ENCODE measurements at regions not wholly inside any gene's neighbourhood (a gene's known extent, or its start where the extent isn't known, plus 50 kb on each side); places are given as distances from the start of the nearest gene placed in this dataset.
"Not testable (repeated sequence)": the region's sequence is repeated elsewhere in the genome, so short reads cannot be mapped to it uniquely, and the experiment has no call there.

DNA sequence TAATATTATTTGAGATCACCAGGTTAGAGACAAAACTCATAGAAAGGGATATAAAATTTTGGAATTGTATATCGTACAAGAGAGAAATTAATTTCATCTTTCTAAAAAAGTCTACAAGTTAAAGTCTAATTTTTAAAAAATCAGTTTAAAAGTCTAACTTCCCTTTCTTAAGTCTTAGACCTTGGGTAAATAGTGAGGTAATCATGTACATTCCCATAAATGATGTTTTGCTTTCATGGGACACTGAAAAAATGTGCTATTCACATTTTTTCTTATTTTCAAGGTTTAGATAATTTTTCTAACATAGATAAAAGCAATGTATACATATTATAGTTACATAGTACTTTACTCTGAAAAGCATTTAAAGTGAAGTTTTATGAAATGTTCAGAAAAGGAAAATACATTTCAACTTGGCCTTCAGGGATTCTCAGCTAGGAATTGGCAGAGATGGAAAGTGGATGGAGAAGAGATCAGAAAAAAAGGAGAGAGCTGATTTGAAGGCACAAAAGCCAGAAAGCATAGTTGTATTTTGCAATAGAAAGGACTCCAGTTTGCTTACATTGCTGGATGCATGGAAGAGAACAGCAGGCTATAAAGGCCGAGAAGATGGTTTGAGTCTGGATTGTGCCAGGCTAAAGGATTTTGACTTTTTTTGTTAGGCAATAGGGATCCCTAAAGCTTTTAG, 194.0 kb downstream of the CASP12 start:
- no peak for DNase-seq (ENCODE audit: low read depth in 2 of 2)

DNA sequence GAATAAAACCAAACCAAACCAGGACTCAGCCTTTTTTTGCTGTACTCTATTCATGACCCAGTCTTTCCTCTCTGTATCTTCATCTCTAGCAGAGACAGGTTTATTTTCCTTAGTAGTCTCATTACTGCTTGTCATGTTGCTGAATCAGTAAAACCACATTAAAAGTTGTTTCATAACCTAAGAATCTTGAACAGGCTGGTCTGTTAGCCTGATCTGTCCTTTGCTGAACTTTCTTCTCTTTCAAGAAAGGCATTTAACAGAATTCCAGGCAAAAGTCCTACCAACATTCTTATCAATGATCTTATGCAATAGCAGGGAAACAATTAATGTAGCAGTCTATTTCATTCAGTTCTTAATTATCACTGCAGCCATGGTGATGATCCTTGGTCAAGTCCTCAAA, 197.7 kb downstream of the CASP12 start:
- DNase-seq (ENCODE audit: low read depth in 2 of 2) = no peak

DNA sequence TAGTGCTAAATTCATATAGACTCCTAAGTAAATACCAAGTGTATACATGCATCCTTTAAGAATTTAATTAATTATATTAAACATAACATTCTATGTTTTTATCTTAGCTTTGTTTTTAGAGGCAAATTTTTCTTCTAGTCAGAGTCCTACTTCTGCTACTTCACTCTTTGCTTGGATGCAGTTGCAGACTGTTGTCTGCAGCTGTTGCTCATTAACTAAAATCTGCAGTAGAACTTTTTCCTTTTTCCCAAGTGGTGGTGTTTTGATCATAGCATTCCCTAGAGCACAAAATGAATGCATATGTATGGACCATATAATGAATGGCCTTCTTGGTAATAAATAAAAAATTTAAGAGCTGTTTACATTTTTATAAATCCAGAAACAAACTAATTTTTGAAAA, 198.3 kb downstream of the CASP12 start:
- no peak for DNase-seq (ENCODE audit: low read depth in 2 of 2)

DNA sequence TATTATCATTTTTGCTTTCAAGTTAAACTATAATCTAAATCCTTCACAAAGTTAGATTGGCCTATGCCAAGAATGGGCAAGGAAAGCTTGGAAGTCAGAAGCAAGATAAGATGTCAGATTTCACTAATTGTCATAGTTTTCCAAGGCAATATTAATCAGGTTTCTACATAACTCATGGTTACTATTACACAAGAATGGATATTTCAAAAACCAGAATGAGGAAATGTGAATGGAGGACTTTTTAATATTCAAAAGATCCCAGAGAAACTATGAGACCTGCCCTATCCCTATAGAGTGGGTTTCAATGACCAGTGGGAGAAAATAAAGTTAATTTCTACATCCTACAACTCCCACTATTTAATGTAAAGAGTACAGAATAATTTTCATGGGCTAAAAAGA, 203.2 kb downstream of the CASP12 start:
- no peak for DNase-seq (ENCODE audit: low read depth in 2 of 2)

DNA sequence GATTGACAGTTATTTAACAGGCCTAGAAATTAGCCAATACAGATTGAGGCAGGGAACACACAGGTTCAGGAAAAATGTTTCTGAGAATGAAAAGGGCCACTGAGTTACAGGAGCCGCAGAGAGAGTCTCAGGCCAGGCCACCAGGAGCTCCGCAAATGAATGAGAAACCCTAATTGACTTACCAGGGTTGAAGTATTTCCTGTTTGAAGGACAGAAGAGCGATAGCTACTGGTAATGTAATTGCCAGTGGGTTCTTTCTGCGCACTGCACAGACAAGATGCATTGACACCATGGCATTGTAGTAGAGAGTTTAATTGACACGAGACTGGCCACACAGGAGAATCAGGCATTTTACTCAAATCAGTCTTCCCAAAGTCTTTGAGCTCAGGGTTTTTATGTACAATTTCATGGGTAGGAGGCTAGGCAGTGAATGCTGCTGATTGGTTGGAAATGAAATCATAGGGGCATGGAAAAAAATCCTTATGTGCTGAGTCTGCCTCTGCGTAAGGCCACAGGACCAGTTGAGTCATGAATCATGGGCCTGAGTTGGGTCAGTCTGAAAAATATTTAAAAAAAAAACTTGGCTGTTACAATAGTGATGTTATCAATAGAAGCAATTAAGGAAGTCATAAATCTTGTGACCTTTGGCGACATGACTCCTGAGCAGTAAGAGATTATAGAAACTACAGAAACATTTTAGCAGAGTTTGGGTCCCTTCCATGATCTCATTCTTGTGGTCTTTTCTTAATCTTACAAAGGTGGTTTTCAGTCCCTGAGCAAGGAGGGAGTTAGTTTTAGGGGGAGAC, 203.8 kb downstream of the CASP12 start:
- no peak for DNase-seq (ENCODE audit: low read depth in 2 of 2)

DNA sequence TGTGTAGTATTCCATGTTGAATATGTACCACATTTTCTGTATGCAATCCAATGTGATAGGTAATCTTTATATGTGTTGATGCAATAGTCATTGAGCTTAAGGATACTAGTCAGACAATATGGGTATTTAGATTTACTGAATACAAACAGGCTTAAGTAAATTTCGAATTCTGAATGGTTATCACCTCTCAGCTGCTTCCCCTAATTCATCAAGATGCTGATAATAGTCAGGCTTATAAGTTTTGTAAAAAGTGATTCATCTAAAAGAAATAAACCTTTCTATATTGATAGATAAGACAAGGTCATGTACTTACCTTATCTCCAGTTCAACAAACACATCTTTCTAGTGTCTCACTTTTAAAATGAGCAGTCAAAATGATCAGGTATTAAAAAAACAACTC, 205.5 kb downstream of the CASP12 start:
- DNase-seq (ENCODE audit: low read depth in 2 of 2) = no peak

DNA sequence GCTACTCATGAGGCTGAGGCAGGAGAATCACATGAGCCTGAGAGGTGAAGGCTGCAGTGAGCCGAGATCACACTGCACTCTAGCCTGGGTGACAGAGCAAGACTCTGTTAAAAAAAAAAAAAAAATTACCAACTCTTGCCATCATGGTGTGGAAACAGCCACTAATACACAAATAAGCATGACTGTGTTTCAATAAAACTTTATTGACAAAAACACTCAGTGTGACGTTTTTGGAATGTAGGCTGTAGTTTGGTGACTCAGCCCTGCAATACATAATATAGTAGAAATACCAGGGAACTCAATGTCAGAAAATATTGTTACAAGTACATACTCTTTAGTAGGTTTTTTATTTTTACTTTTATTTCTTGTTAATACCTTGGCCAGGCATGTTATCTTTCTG, 207.1 kb downstream of the CASP12 start:
- DNase-seq (ENCODE audit: low read depth in 2 of 2) = no peak

DNA sequence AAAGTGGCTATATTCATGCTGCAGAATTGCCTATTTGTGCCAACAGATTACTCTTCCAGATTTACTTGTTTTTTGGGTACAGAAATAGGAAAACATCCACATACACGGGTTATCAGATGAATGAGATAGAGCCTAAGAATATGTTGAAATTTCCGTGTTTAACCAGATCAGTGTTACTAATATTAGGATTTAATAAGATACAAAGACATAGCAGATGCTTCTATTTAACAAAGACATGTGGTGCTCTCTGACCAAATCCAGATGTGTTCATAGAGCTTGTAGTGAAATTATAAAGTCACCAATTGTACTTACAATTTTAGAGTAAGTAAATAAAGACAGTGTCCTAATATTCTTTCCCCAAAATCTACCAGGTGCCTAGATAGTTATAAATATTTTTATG, 208.0 kb downstream of the CASP12 start:
- no peak for DNase-seq (ENCODE audit: low read depth in 2 of 2)

DNA sequence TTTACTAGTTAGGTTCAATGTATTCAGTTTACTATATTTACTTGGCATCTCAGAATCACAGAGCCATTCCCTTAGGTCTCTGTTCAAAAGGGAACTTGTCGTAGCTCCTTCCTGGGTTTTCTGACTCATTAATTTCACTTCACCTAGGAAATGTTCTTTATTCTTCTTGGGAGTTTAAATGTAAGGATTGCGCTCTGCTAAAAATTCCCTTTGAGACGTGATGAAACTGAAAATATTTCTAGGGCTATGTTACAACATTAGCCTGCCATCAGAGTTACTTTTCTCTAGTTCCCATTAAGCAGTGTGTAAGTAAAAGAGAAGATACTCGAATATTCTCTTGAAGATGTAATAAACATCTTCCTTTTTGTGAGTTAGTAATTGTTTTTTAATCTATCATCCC, 209.5 kb downstream of the CASP12 start:
- no peak for DNase-seq (ENCODE audit: low read depth in 2 of 2)

DNA sequence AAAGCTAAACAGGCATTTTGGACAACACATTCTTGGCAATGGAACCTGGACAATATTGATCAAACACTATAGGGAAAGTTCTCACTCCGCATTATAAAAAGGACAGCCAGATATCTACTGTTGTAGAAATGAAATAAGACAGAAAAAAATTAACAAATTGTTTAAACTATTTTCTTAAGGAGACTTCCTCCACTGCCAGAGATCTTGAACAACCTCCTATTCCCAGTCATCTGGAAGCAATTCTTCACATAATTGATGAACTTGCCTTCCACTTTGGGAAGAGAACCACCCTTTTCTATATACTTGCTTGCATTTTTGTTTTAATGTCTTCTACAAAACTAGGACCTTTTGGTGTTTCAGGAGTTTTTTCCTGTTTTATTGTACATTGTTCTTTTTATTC, 216.1 kb downstream of the CASP12 start:
- DNase-seq (ENCODE audit: low read depth in 2 of 2) = no peak

DNA sequence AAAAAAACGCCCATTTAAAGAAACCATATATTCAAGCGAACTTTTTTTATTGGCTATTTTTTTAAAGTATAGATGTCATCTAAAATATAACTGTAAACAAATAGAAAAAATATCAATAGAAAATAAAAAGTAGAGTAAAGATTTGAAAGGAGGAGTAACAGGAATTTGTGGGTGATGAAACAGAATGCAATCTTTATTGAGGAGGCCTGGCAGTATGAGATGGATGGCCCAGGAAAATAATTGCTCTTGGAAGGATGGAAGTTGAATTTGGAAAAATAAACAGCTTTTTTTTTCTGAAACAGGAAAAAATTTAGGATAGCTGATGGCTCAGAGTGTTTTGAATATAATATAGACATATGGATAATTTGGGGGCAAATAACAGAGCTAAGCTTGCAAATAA, 219.0 kb downstream of the CASP12 start:
- no peak for DNase-seq (ENCODE audit: low read depth in 2 of 2)

DNA sequence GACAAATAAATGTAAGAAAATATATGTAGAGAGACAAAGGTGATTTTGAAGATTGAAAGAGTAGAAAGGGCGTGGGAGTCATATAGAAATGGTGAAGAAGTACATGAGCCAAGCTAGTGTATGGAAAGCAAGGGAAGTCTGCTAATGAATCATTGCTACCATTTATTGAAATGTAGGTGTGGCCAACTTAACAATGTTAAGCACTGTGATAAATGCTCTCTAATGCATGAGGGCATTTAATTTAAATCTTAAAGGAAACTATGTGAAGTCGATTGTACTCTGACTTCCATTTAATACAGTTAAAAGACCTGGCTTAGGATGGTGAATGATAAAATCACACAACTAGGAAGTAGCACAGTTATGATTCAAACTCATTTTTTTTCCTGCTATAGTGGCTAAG, 219.9 kb downstream of the CASP12 start:
- no peak for DNase-seq (ENCODE audit: low read depth in 2 of 2)

DNA sequence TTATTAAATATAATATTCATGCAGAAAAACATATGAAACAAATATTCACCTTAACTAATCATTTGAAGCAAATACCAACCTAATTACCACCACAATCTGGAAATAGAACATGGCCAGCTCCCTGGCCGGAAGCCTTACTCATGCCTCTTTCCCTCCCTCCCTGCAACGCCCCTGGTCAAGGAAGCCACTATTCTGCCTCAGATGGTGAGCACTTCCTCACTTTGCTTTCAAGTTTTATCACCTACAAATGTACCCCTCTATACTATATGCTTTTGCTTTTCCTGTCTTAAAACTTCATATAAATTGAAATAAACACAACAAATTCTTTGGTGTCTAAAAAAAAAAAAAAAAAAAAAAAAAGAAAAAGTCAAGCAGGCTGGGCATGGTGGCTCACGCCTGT, 221.2 kb downstream of the CASP12 start:
- not testable (repeated sequence) for DNase-seq (ENCODE audit: low read depth in 2 of 2)

DNA sequence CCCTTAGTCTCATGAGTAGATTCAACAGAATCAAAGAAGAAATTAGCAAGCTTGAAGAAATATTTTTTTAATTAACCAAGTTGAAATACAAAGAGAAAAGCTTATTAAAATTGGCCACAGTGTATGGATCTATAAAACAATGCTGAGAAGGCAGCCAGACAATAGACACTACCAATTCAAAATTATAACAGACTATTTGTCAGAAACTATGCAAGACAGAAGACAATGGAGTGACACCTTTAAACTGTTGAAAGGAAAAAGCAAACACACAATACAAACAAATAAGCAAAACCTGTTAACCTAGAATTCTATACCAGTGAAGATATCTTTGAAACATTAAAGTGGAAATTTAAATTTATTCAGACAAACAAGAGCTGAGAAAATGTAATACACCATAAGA, 225.4 kb downstream of the CASP12 start:
- no peak for DNase-seq (ENCODE audit: low read depth in 2 of 2)

DNA sequence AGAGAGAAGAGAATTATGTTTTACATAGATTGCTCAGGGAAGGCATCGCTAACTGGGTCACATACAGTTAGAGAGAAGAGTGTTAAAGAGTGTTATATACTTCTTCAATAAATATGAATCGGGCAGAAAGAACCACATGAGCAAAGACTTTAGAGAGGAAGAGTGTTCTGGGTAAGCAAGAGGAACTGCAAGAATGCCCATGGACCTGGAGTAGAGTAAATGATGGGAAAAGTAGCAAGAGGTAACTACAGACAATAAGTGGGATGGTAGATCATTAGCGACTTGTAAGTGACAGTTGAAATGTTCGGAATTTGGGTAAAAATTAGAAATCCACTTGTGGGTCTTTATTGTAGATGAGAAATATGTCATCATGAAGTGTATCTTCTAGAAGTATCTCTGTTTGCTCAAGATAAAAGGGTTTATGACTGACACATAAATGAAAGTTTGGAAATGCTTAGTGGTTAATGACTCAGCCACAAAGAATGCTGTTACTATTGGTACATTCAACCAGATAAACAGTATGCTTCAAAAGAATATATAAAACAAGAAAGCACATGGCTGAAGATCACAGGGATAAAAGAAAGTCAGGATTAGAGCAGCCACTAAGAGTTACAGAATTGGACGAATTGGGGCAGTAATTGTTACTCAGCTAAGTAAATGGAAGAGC, 229.3 kb downstream of the CASP12 start:
- DNase-seq (ENCODE audit: low read depth in 2 of 2) = no peak

DNA sequence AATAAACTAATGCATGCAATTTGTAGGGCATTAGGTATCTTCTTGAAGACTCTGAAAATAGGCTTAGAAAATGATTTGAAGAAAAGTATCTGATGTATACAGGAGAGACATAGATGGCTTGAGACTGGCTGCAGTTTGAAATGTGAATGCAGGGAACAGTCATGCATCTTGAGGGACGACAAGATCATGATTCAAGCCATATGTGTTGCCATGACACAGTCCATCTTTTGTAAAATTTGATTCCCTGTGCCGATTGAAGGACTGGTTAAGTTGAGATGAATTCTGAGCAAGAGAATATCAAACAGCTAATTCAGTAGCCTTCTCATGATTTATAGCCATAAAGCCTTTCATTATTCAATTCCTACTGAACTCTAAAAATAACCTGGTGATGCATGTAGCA, 231.6 kb downstream of the CASP12 start:
- no peak for DNase-seq (ENCODE audit: low read depth in 2 of 2)

DNA sequence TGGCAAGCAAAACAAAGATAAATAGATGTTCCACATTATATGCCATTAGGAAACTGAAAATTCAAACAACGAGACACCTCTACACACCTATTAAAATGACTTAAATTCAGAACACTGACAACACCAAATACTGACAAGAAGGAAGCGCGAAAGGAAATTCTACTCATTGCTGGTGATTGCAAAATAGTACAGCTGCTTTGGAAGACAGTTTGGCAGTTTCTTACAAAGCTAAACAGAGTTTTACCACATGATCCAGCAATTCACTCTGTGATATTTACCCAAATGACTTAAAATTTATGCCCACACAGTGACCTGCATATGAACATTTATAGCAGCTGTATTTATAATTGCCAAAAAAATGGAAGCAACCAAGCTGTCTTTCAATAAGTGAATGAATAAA, 232.6 kb downstream of the CASP12 start:
- DNase-seq (ENCODE audit: low read depth in 2 of 2) = no peak

DNA sequence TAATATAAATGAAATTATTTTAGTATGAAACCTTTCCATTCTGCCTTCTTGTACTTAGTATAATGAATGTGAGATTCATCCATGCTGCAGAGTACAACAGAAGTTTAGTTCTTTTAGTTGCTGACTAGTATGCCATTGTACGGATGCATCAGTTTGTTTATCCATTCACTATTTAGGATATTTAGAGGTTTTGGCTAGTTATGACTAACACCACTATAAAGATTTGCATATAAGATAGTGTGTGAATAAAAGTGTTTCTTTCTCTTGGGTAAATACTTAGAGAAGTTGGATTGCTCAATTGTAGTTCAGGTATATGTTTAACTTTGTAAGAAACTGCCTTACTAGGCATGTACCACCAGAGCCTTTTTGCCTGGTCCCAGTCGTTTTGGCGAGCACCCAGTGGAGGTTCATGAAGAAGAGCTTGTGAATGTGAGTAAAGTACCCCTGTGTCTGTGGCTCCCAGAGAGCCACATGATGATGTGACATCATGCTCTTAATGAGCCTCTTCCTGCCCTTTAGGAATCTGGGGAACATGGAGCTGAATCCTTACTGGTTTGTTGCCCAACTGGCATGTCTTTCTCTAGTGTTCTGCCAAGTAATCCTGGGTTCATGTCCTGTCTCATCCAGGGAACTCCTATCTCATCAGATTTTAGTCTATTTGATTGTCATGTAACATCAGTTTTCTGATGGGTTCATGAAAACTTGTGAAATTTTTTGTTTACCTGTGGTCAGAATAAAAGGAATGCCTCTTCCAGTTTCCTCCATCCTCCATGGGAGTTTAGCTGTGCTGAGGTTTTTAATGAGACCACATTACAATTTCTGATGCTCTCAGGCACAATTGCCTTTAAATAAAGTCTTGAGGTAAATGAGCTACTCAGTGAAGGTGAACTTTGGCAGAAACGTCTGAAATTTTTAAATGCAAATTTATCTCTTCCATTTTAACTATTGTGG, 234.8 kb downstream of the CASP12 start:
- no peak for DNase-seq (ENCODE audit: low read depth in 2 of 2)

DNA sequence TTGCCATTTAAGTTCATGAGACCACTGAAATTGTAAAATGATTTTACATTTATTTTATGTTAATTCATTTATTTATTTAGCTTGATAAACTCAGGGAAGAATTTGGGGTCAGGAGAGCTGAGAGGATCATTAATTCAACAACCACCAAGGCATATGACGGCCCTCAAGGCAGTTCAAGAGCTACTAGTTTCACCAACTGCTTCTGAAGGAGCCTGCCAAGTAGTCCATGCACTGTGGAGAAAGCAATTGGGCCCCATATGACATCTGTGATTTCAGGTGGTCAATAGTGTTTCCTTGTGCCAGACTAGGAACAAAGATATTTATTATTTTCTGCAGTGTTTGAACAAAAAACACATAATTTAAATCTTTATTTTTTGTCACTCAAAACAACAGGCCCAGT, 236.4 kb downstream of the CASP12 start:
- no peak for DNase-seq (ENCODE audit: low read depth in 2 of 2)

DNA sequence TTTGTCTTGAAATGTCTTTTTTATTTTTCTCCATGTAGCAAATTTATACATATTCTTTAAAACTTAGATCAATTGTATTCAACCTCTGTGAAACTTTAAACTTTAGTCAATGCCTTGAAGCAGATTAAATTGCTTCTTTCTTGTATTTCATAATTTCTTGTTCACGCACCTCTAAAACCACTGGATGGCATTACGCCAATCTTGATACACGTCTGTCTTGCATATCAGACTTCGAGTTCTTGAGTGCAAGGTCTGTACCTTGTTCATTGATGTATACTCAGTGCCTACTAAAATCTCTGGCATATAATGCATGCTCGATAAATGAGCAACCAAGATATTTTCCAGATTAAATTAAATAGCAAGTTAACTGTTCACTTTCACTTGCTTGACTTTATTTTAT, 236.8 kb downstream of the CASP12 start:
- DNase-seq (ENCODE audit: low read depth in 2 of 2) = no peak

DNA sequence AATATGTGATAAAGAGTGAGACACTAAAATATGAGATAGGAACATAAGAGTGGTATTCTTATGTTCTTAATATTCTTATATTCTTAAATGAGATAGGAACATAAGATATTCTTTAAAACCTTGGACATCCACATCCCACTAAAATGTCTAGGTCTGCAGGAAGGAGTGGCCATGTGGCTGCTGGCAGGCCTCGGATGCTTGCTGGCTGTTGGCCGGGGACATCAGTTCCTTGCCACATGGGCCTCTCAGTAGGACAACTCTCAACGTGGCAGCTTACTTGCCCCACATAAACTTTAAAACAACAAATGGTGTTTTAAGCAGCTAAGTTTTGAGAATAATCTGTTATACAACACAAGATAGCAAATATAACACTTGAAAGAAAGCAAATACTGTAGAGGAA, 240.1 kb downstream of the CASP12 start:
- DNase-seq (ENCODE audit: low read depth in 2 of 2) = no peak

DNA sequence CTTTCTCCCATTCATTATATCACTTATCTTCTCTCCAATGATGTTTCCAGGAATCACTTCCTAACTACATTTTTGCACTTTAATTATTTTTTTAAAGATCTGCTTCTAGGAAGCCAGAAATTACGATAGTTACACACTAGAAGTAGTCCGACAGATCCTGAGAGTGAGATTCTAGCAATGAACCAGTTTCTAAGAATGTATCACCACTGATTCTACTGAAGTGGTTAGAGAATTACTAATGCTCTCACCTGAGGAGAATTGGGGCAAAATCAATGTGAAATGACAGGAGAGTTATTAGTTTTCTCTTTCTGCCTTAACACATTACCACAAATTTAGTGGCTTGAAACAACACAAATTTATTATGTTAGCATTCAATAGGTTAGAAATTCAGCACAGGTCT, 241.2 kb downstream of the CASP12 start:
- DNase-seq (ENCODE audit: low read depth in 2 of 2) = no peak
